Esophagus squamous epithelium (tissue), 4 donors: ENCODE measurements at regions not wholly inside any gene's neighbourhood (a gene's known extent, or its start where the extent isn't known, plus 50 kb on each side); places are given as distances from the start of the nearest gene placed in this dataset.

Experiments
- CTCF ChIP-seq, 6 experiments: fragments of 450-650 bp in 4 of 6; fragments of 200-600 bp in 2 of 6; sonication (generic) in 2 of 6; IDR thresholded peaks; one replicate each; pipeline ENCODE4 v1.5.1; 2016 to 2019; ENCODE audit warnings: antibody characterized with exemption in 6 of 6, mild to moderate bottlenecking in 4 of 6, moderate library complexity in 4 of 6
- POLR2A ChIP-seq, 4 donors: fragments of 450-650 bp; IDR thresholded peaks; one replicate each; pipeline ENCODE4 v1.6.1; 2017; ENCODE audit warnings: antibody characterized with exemption in 4 of 4, mild to moderate bottlenecking in 4 of 4, moderate library complexity in 3 of 4

GRCh38 chr6:121617388-121617787 is 181.9 kb downstream of the GJA1 start:
- no peak for TF ChIP-seq POLR2A (IDR thresholded peaks at IDR 0.05)
- no peak for TF ChIP-seq CTCF (IDR thresholded peaks at IDR 0.05)
